ENCODE measurements at regions not wholly inside any gene's neighbourhood (a gene's known extent, or its start where the extent isn't known, plus 50 kb on each side); places are given as distances from the start of the nearest gene placed in this dataset.

- no peak overlapping the region for H3K9ac ChIP-seq
- no peak for TF ChIP-seq EZH2 (IDR thresholded peaks at IDR 0.05; ENCODE audit: insufficient read depth, poor library complexity, severe bottlenecking)
- no peak for TF ChIP-seq EZH2phosphoT487 (IDR thresholded peaks at IDR 0.05; ENCODE audit: insufficient read depth, low read depth)
Measured at GRCh38 chr22:47656806-47657205, 894.4 kb downstream of the TBC1D22A start.

GRCh38 chr22:47655930-47656329, 893.5 kb downstream of the TBC1D22A start:
- no peak overlapping the region for H3K9ac ChIP-seq
- H2AFZ ChIP-seq, result no peak overlapping the region
- TF ChIP-seq EZH2 (IDR thresholded peaks at IDR 0.05; ENCODE audit: insufficient read depth, poor library complexity, severe bottlenecking), result no peak
- TF ChIP-seq EZH2phosphoT487 (IDR thresholded peaks at IDR 0.05; ENCODE audit: insufficient read depth, low read depth), result no peak
- H3K36me3 ChIP-seq (ENCODE audit: low read depth), result no peaks in the 10 kb centered on the region
- DNase-seq, result no peak
- H3K27me3 ChIP-seq (replicated peaks; ENCODE audit: insufficient read depth), result no peaks in the 10 kb centered on the region
- no peaks in the 10 kb centered on the region for H4K20me1 ChIP-seq (ENCODE audit: insufficient read depth)
- H3K4me3 ChIP-seq, result no peak overlapping the region
- no peaks in the 10 kb centered on the region for H3K79me2 ChIP-seq (ENCODE audit: insufficient read depth)
- H3K4me2 ChIP-seq (ENCODE audit: unreplicated experiment), result no peak overlapping the region
- no peaks in the 10 kb centered on the region for H3K4me1 ChIP-seq (ENCODE audit: insufficient read depth)
- no peaks in the 10 kb centered on the region for H3K9me2 ChIP-seq (ENCODE audit: insufficient read depth)
- no peaks in the 10 kb centered on the region for H3F3A ChIP-seq (ENCODE audit: insufficient read depth)
- H3K9me3 ChIP-seq (ENCODE audit: low read depth), result no peaks in the 10 kb centered on the region
- no peak overlapping the region for H3K27ac ChIP-seq
- in situ Hi-C loops (cut with MboI), result no loop called here
- WGBS, 2 experiments (ENCODE audit: low coverage in 1 of 2, low lambda C conversion rate in 2 of 2, missing lambda C conversion rate in 2 of 2), result 32 to 33% methylated on average over 3 of the region's 3 CpGs

More at GRCh38 chr22:47656806-47657205, 894.4 kb downstream of the TBC1D22A start:
- Histone ChIP-seq H3K9me2 (ENCODE audit: insufficient read depth) (no peaks in the 10 kb centered on the region), H3K27ac (no peak overlapping the region), H3K4me3 (no peak overlapping the region), H3K27me3 (replicated peaks; ENCODE audit: insufficient read depth) (no peaks in the 10 kb centered on the region), H3K36me3 (ENCODE audit: low read depth) (no peaks in the 10 kb centered on the region), H4K20me1 (ENCODE audit: insufficient read depth) (no peaks in the 10 kb centered on the region), H3K4me2 (ENCODE audit: unreplicated experiment) (no peak overlapping the region), H2AFZ (no peak overlapping the region), H3F3A (ENCODE audit: insufficient read depth) (no peaks in the 10 kb centered on the region), H3K79me2 (ENCODE audit: insufficient read depth) (no peaks in the 10 kb centered on the region), H3K9me3 (ENCODE audit: low read depth) (no peaks in the 10 kb centered on the region), H3K4me1 (ENCODE audit: insufficient read depth) (no peaks in the 10 kb centered on the region)
- WGBS, 2 experiments (ENCODE audit: low coverage in 1 of 2, low lambda C conversion rate in 2 of 2, missing lambda C conversion rate in 2 of 2), result 32 to 34% methylated on average over 8 of the region's 8 CpGs
- in situ Hi-C loops (cut with MboI), result no loop called here
- no peak for DNase-seq

GRCh38 chr22:47654922-47655491, 892.6 kb downstream of the TBC1D22A start:
- no peak overlapping the region for H3K27ac ChIP-seq
- WGBS, 2 experiments (ENCODE audit: low coverage in 1 of 2, low lambda C conversion rate in 2 of 2, missing lambda C conversion rate in 2 of 2), result 8 to 9% methylated on average over 5 of the region's 5 CpGs
- no peaks in the 10 kb centered on the region for H3K27me3 ChIP-seq (replicated peaks; ENCODE audit: insufficient read depth)
- no peaks in the 10 kb centered on the region for H3K9me2 ChIP-seq (ENCODE audit: insufficient read depth)
- no peaks in the 10 kb centered on the region for H3K9me3 ChIP-seq (ENCODE audit: low read depth)
- no peaks in the 10 kb centered on the region for H3K4me1 ChIP-seq (ENCODE audit: insufficient read depth)
- no peak overlapping the region for H2AFZ ChIP-seq
- in situ Hi-C loops (cut with MboI), result no loop called here
- no peaks in the 10 kb centered on the region for H3F3A ChIP-seq (ENCODE audit: insufficient read depth)
- no peaks in the 10 kb centered on the region for H4K20me1 ChIP-seq (ENCODE audit: insufficient read depth)
- H3K4me3 ChIP-seq, result no peak overlapping the region
- no peaks in the 10 kb centered on the region for H3K36me3 ChIP-seq (ENCODE audit: low read depth)
- H3K9ac ChIP-seq, result no peak overlapping the region
- no peak for DNase-seq
- no peaks in the 10 kb centered on the region for H3K79me2 ChIP-seq (ENCODE audit: insufficient read depth)
- H3K4me2 ChIP-seq (ENCODE audit: unreplicated experiment), result no peak overlapping the region
- TF ChIP-seq EZH2 (IDR thresholded peaks at IDR 0.05; ENCODE audit: insufficient read depth, poor library complexity, severe bottlenecking), result no peak
- TF ChIP-seq EZH2phosphoT487 (IDR thresholded peaks at IDR 0.05; ENCODE audit: insufficient read depth, low read depth), result no peak

GRCh38 chr22:47653921-47654320, 891.5 kb downstream of the TBC1D22A start:
- TF ChIP-seq EZH2 (IDR thresholded peaks at IDR 0.05; ENCODE audit: insufficient read depth, poor library complexity, severe bottlenecking), result no peak
- no peak for TF ChIP-seq EZH2phosphoT487 (IDR thresholded peaks at IDR 0.05; ENCODE audit: insufficient read depth, low read depth)
- no peaks in the 10 kb centered on the region for H3K36me3 ChIP-seq (ENCODE audit: low read depth)
- H3K9me3 ChIP-seq (ENCODE audit: low read depth), result no peaks in the 10 kb centered on the region
- H3K27ac ChIP-seq, result no peak overlapping the region
- no peaks in the 10 kb centered on the region for H3K9me2 ChIP-seq (ENCODE audit: insufficient read depth)
- no peaks in the 10 kb centered on the region for H3K79me2 ChIP-seq (ENCODE audit: insufficient read depth)
- in situ Hi-C loops (cut with MboI), result no loop called here
- no peak overlapping the region for H2AFZ ChIP-seq
- H3K27me3 ChIP-seq (replicated peaks; ENCODE audit: insufficient read depth), result no peaks in the 10 kb centered on the region
- H3K9ac ChIP-seq, result no peak overlapping the region
- no peaks in the 10 kb centered on the region for H4K20me1 ChIP-seq (ENCODE audit: insufficient read depth)
- no peak overlapping the region for H3K4me3 ChIP-seq
- no peak overlapping the region for H3K4me2 ChIP-seq (ENCODE audit: unreplicated experiment)
- no peaks in the 10 kb centered on the region for H3K4me1 ChIP-seq (ENCODE audit: insufficient read depth)
- H3F3A ChIP-seq (ENCODE audit: insufficient read depth), result no peaks in the 10 kb centered on the region
- DNase-seq, result no peak
- 25 to 31% methylated on average over 3 of the region's 3 CpGs for WGBS, 2 experiments (ENCODE audit: low coverage in 1 of 2, low lambda C conversion rate in 2 of 2, missing lambda C conversion rate in 2 of 2)
